ENCODE measurements at regions not wholly inside any gene's neighbourhood (a gene's known extent, or its start where the extent isn't known, plus 50 kb on each side); places are given as distances from the start of the nearest gene placed in this dataset.
"Not testable (repeated sequence)": the region's sequence is repeated elsewhere in the genome, so short reads cannot be mapped to it uniquely, and the experiment has no call there.

GRCh38 chr11:106152013-106152412, 74.6 kb downstream of the AASDHPPT start:
- Mint-ChIP-seq H3K27ac (no peak overlapping the region), H3K4me3 (no peak overlapping the region), H3K4me1 (no peaks in the 10 kb centered on the region), H3K36me3 (no peaks in the 10 kb centered on the region), H3K9me3 (no peaks in the 10 kb centered on the region), H3K27me3 (no peaks in the 10 kb centered on the region)
- ATAC-seq = no peak

- no peaks in the 10 kb centered on the region for H3K9me3 Mint-ChIP-seq
- H3K36me3 Mint-ChIP-seq = no peaks in the 10 kb centered on the region
- no peaks in the 10 kb centered on the region for H3K4me1 Mint-ChIP-seq
- no peak overlapping the region for H3K4me3 Mint-ChIP-seq
- H3K27me3 Mint-ChIP-seq = no peaks in the 10 kb centered on the region
- ATAC-seq = no peak
- no peak overlapping the region for H3K27ac Mint-ChIP-seq
These were observed 75.4 kb downstream of the AASDHPPT start for GRCh38 chr11:106152824-106153223.

GRCh38 chr11:106156290-106156937, 79.0 kb downstream of the AASDHPPT start:
- Mint-ChIP-seq H3K27me3 (no peaks in the 10 kb centered on the region), H3K4me1 (peaks cover 4% of the 10 kb centered on the region), H3K4me3 (no peak overlapping the region), H3K9me3 (no peaks in the 10 kb centered on the region), H3K36me3 (no peaks in the 10 kb centered on the region), H3K27ac (no peak overlapping the region)
- no peak for ATAC-seq

DNA sequence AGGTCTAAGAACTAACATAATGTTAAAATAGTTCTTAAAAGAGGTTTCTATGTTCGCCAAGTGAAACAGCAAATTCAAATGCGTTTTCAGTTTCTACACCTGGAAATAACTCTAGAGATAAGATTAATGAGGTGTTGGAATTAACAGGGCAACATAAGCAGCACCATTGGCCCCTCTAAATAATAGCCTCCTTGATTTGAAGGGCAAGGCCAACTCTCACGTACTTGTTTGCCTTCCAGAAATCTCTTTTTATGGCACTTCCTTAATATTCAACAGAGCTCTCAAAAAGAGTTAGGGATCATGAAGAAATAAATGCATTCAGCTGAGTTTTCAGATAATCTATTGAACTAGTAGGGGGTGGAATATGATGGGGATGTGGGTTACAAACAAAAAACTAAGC, 80.9 kb downstream of the AASDHPPT start:
- H3K4me3 Mint-ChIP-seq = no peak overlapping the region
- no peaks in the 10 kb centered on the region for H3K27me3 Mint-ChIP-seq
- H3K9me3 Mint-ChIP-seq = no peaks in the 10 kb centered on the region
- H3K4me1 Mint-ChIP-seq = peaks cover 4% of the 10 kb centered on the region
- no peak overlapping the region for H3K27ac Mint-ChIP-seq
- no peak for ATAC-seq
- H3K36me3 Mint-ChIP-seq = no peaks in the 10 kb centered on the region

DNA sequence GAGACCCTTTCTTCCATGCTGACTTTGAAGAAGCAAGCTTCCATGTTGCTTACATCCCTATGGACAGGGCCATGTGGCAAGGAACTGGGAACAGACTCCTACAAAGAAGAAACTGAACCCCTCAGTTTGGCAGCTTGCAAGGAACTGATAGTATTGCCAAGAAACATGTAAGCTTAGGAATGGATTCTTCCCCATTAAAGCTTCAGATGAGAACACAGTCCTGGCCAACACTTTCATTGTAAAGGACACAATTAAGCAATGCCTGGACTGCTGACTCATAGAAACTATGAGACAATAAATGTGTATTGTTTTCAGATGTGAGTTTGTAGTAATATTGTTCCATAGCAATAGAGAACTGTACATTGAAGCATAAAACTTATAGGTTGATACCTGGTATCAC, 82.4 kb downstream of the AASDHPPT start:
- no peaks in the 10 kb centered on the region for H3K27me3 Mint-ChIP-seq
- H3K4me3 Mint-ChIP-seq = no peak overlapping the region
- peaks cover 4% of the 10 kb centered on the region for H3K4me1 Mint-ChIP-seq
- peaks cover 2% of the 10 kb centered on the region for H3K9me3 Mint-ChIP-seq
- H3K36me3 Mint-ChIP-seq = no peaks in the 10 kb centered on the region
- no peak overlapping the region for H3K27ac Mint-ChIP-seq
- no peak for ATAC-seq

- no peaks in the 10 kb centered on the region for H3K27me3 Mint-ChIP-seq
- peaks cover 2% of the 10 kb centered on the region for H3K9me3 Mint-ChIP-seq
- no peaks in the 10 kb centered on the region for H3K36me3 Mint-ChIP-seq
- no peak overlapping the region for H3K4me3 Mint-ChIP-seq
- H3K27ac Mint-ChIP-seq = no peak overlapping the region
- no peak for ATAC-seq
- H3K4me1 Mint-ChIP-seq = peaks cover 4% of the 10 kb centered on the region
These were observed 83.0 kb downstream of the AASDHPPT start for GRCh38 chr11:106160494-106160893.

DNA sequence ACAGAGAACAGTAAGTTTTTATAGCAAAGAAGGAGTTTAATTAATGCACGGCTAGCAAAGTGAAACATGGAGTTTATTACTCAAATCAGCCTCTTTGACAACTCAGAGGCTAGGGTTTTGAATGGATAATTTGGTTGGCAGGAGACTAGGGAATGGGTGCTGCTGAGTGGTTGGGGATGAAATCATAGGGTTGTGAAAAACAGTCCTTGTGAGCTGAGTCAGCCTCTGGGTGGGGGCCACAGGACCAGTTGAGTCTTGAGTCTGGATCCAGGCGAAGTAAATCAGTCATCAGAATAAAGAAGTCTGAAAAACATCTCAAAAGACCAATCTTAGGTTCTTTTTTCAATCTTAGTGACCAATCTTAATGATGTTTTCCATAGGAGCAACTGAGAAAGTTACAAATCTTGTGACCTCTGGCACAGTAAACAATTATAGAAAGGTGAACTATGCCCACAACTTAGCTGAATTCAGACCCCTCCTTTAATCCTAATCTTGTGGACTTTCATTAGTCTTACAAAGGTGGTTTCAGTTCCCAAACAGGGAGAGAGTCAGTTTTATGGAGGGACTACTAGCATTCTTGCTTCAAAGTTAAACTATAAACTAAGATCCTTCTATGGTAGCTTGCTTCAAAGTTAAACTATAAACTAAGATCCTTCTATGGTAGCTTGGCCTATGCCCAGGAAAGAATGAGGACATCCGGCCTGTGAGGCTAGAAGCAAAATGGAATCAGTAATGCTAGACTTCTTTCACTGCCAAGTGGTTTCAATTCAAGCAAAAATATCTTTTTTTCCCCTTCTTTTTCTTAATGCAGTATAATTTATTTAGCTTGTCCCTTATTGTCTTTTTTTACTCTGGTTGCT, 84.5 kb downstream of the AASDHPPT start:
- Mint-ChIP-seq H3K27me3 (no peaks in the 10 kb centered on the region), H3K27ac (no peak overlapping the region), H3K4me3 (no peak overlapping the region), H3K9me3 (peaks cover 9% of the 10 kb centered on the region), H3K4me1 (peaks cover 4% of the 10 kb centered on the region), H3K36me3 (no peaks in the 10 kb centered on the region)
- no peak for ATAC-seq

DNA sequence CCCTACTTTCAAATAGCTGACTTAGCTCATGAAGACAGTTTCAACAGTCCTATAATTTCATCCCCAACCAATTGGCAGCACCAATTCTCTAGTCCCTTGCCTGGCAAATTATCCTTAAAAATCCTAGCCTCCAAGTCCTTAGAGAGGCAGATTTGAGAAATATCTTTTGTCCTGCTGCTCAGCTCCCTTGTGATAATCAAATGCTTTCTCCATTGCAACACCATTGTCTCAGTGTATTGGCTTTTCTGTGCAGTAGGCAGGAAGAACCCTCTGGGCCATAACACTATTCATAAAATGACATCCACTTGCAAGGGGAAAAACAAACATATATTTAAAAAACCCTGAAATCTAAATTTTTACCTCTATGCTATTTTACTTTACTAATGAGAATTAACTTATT, 89.6 kb downstream of the AASDHPPT start:
- Mint-ChIP-seq H3K9me3 (peaks cover 12% of the 10 kb centered on the region), H3K27me3 (no peaks in the 10 kb centered on the region), H3K4me3 (no peak overlapping the region), H3K36me3 (no peaks in the 10 kb centered on the region), H3K4me1 (no peaks in the 10 kb centered on the region), H3K27ac (no peak overlapping the region)
- no peak for ATAC-seq

DNA sequence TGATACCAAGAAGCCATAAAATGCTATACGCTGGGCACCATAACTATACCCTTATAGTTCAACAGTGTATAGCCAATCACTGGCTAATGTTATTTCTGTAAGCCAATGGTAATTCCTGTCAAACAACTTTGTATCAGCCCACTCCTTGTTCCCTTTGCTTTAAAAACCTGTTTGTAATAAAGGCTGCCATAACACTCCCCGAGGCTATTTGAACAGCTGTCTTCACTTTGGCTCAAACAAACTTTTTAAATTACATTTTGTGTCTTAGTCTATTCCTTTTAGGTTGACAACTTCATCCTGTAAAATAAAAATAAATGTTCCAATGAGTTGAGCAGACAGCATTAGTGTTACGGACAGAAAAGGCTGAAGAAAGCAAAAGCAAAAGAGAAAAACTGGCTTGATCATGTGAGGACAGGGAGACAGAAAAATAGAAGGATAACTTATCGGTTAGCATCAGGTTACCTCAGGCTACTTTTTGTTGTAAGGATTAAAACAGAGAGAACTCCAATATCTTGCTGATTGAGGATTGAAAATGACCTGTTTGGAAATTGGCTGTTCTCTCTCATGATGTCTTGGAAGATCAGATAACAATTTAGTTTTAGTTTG, 95.0 kb downstream of the AASDHPPT start:
- Mint-ChIP-seq H3K9me3 (peaks cover 1% of the 10 kb centered on the region), H3K27me3 (no peaks in the 10 kb centered on the region), H3K4me1 (no peaks in the 10 kb centered on the region), H3K4me3 (no peak overlapping the region), H3K36me3 (no peaks in the 10 kb centered on the region), H3K27ac (no peak overlapping the region)
- no peak for ATAC-seq

DNA sequence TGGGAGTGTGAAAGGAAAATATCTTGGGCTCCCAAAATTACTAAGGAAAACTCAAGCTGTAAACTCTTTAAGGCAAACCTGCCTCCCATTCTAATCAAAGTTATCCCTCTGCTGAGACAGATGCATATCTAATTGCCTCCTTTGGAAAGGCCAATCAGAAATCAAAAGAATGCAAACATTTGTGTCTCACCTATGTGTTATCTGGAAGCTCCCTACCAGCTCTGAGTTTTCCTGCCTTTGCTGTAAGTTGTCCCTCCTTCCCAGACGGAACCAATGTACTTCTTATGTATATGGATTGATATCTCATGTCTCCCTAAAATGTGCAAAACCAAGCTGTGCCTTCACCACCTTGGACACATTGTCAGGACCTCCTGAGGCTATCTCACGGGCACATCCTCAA, 95.8 kb downstream of the AASDHPPT start:
- Mint-ChIP-seq H3K4me3 (no peak overlapping the region), H3K4me1 (no peaks in the 10 kb centered on the region), H3K36me3 (no peaks in the 10 kb centered on the region), H3K27me3 (no peaks in the 10 kb centered on the region), H3K27ac (no peak overlapping the region), H3K9me3 (no peaks in the 10 kb centered on the region)
- ATAC-seq = no peak

DNA sequence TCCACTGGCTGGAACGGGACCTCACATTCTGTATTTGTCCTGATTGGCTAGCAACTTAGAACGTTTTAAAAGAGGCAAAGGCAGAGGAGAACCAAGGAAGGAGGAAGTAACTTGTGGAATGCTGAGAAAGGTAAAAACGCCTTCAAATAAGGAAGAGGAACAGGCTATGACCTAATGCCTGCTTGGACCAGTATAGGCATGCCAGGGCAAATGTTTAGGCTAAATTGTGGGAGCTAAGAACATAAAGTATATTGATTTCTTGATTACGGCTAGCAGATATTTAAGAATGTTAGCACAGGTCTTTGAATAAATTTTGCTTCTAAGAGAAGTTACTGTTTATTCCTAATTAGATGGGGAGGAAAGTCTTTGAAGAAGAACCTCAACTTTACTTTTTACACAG, 96.5 kb downstream of the AASDHPPT start:
- not testable (repeated sequence) for ATAC-seq, H3K27ac Mint-ChIP-seq, H3K9me3 Mint-ChIP-seq, H3K4me3 Mint-ChIP-seq, H3K4me1 Mint-ChIP-seq, H3K36me3 Mint-ChIP-seq, H3K27me3 Mint-ChIP-seq

- no peak overlapping the region for H3K4me3 Mint-ChIP-seq
- no peaks in the 10 kb centered on the region for H3K36me3 Mint-ChIP-seq
- no peaks in the 10 kb centered on the region for H3K4me1 Mint-ChIP-seq
- no peak for ATAC-seq
- no peaks in the 10 kb centered on the region for H3K27me3 Mint-ChIP-seq
- H3K27ac Mint-ChIP-seq = no peak overlapping the region
- peaks cover 5% of the 10 kb centered on the region for H3K9me3 Mint-ChIP-seq
These were observed 99.4 kb downstream of the AASDHPPT start for GRCh38 chr11:106176817-106177216.

GRCh38 chr11:106177311-106177710, 99.8 kb downstream of the AASDHPPT start:
- Mint-ChIP-seq H3K4me3 (no peak overlapping the region), H3K4me1 (no peaks in the 10 kb centered on the region), H3K9me3 (peaks cover 5% of the 10 kb centered on the region), H3K27me3 (no peaks in the 10 kb centered on the region), H3K36me3 (no peaks in the 10 kb centered on the region), H3K27ac (no peak overlapping the region)
- no peak for ATAC-seq

DNA sequence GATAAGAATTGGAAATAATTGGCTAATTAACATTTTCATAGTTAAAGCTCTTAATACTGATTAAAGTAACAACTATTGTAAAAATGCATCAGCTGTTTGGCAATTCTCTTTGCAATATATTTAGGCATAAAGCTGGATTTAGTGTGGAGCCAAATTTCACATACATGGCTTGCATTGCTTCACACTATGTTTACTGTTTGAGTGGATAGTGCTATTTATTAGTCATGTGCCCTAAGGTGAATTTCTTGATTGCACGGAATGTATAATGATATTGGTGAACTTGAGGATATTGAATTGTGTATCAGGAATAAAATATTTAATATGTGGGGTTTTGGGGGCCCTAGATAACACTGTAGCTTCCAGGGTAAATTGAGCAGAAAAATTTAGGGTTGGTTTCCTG, 100.9 kb downstream of the AASDHPPT start:
- Mint-ChIP-seq H3K9me3 (peaks cover 5% of the 10 kb centered on the region), H3K27me3 (no peaks in the 10 kb centered on the region), H3K36me3 (no peaks in the 10 kb centered on the region), H3K27ac (no peak overlapping the region), H3K4me3 (no peak overlapping the region), H3K4me1 (no peaks in the 10 kb centered on the region)
- ATAC-seq = no peak

DNA sequence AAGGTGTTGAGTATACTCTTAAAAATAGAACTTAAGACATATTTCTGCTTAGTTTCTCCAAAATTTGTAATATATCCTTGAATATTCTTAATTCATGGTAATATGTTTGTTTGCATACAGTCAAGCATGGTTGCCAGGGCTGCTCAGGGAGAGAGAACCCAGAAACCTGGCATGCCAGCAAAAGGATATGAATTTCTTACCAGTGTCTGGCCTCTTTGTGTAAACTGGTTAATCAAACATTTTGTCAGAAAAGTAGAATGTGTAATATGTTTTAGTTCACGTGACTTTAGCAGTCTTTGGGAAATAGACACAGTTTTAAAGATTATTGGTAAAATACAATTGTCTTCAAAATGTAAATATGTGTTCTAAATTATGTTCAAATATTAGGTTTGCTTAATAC, 101.6 kb downstream of the AASDHPPT start:
- no peak overlapping the region for H3K27ac Mint-ChIP-seq
- no peaks in the 10 kb centered on the region for H3K36me3 Mint-ChIP-seq
- peaks cover 5% of the 10 kb centered on the region for H3K9me3 Mint-ChIP-seq
- H3K27me3 Mint-ChIP-seq = no peaks in the 10 kb centered on the region
- no peak for ATAC-seq
- no peak overlapping the region for H3K4me3 Mint-ChIP-seq
- H3K4me1 Mint-ChIP-seq = no peaks in the 10 kb centered on the region

- H3K27me3 Mint-ChIP-seq = no peaks in the 10 kb centered on the region
- no peaks in the 10 kb centered on the region for H3K4me1 Mint-ChIP-seq
- no peaks in the 10 kb centered on the region for H3K9me3 Mint-ChIP-seq
- no peaks in the 10 kb centered on the region for H3K36me3 Mint-ChIP-seq
- no peak for ATAC-seq
- H3K4me3 Mint-ChIP-seq = no peak overlapping the region
- H3K27ac Mint-ChIP-seq = no peak overlapping the region
These were observed 109.2 kb downstream of the AASDHPPT start for GRCh38 chr11:106186630-106187029.

All from stimulated activated memory B cell treated with anti-CD40 and anti-IgM and Interleukin-4, amounts not matched to agents 10 μg/mL and 1 μg/mL and 100 μg/mL, for 72 hours (primary cell).